VCaP (cell line): ENCODE measurements at regions not wholly inside any gene's neighbourhood (a gene's known extent, or its start where the extent isn't known, plus 50 kb on each side); places are given as distances from the start of the nearest gene placed in this dataset.
"Not testable (repeated sequence)": the region's sequence is repeated elsewhere in the genome, so short reads cannot be mapped to it uniquely, and the experiment has no call there.

ENCODE experiments used
- H3K27ac ChIP-seq: fragments of 450-650 bp; 2 replicates; pipeline ENCODE4 v1.5.1; 2017
- TF ChIP-seq, protein P1 (sequence below): fragments of 450-650 bp; conservative IDR thresholded peaks from 2 replicates; pipeline ENCODE4 v1.5.1; 2017; ENCODE audit warnings: mild to moderate bottlenecking, moderate library complexity

DNA sequence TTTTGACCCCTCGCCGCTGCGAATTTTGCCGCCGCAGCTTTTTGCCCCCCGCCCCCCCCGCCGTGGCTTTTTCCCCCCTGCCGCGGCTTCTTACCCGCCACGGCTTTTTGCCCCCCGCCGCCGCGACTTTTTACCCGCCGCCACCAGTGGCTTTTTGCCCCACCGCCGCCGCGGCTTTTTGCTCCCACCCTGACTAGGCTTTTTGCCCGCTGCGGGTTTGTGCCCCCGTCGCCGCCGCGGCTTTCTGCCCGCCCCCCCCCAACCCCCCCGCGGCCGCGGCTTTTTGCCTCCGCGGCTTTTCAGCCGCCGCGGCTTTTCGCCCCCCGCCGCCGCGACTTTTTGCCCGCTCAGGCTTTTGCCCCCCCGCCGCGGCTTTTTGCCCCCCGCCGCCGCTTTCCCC, 598.1 kb downstream of the GOLGA6L6 start:
- TF ChIP-seq, protein P1, sequence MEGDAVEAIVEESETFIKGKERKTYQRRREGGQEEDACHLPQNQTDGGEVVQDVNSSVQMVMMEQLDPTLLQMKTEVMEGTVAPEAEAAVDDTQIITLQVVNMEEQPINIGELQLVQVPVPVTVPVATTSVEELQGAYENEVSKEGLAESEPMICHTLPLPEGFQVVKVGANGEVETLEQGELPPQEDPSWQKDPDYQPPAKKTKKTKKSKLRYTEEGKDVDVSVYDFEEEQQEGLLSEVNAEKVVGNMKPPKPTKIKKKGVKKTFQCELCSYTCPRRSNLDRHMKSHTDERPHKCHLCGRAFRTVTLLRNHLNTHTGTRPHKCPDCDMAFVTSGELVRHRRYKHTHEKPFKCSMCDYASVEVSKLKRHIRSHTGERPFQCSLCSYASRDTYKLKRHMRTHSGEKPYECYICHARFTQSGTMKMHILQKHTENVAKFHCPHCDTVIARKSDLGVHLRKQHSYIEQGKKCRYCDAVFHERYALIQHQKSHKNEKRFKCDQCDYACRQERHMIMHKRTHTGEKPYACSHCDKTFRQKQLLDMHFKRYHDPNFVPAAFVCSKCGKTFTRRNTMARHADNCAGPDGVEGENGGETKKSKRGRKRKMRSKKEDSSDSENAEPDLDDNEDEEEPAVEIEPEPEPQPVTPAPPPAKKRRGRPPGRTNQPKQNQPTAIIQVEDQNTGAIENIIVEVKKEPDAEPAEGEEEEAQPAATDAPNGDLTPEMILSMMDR = no peak
- H3K27ac ChIP-seq = no peak overlapping the region

DNA sequence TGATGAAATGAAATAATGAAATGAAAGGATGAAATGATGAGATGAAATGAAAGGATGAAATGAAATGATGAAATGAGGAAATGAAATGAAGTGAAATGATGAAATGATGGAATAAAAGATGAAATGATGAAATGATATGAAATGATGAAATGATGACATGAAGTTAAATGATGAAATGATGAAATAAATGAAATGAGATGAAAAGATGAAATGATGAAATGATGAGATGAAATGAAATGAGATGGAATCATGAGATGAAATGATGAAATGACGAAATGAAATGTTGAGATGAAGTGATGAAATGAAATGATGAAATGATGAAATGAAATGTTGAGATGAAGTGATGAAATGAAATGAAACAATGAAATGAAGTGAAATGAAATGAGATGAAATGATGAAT, 638.3 kb downstream of the GOLGA6L6 start:
- not testable (repeated sequence) for H3K27ac ChIP-seq

DNA sequence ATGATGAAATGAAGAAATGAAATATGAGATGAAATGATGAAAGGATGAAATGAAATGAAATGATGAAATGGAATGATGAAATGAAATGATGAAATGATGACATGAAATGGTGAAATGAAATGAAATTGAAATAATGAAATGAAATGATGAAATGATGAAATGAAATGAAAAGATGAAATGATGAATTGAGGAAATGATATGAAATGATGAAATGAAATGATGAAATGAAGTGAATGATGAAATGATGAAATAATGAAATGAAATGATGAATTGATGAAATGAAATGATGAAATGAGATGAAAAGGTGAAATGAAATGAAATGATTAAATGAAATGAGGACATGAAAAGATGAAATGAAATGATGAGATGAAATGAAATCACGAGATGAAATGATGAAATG, 639.2 kb downstream of the GOLGA6L6 start:
- H3K27ac ChIP-seq = not testable (repeated sequence)

DNA sequence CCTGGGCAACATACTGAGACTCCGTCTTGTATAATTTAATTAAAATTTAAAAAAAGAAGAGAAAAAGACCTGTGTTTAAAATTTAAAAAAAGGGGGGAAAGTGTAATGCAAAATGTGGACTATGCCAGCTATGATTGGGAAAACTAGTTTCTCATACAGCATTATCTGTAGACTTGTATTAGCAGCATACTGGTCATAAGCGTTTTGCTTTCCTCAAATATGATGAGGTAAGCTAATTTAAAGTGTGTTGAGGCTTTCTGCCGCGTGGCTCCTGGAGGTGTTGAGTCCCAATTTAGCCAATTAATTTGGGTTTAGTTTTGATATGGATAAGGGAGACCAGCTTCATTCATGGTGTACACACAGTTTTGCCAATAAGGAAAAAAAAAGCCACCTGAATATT, 640.2 kb downstream of the GOLGA6L6 start:
- not testable (repeated sequence) for H3K27ac ChIP-seq

DNA sequence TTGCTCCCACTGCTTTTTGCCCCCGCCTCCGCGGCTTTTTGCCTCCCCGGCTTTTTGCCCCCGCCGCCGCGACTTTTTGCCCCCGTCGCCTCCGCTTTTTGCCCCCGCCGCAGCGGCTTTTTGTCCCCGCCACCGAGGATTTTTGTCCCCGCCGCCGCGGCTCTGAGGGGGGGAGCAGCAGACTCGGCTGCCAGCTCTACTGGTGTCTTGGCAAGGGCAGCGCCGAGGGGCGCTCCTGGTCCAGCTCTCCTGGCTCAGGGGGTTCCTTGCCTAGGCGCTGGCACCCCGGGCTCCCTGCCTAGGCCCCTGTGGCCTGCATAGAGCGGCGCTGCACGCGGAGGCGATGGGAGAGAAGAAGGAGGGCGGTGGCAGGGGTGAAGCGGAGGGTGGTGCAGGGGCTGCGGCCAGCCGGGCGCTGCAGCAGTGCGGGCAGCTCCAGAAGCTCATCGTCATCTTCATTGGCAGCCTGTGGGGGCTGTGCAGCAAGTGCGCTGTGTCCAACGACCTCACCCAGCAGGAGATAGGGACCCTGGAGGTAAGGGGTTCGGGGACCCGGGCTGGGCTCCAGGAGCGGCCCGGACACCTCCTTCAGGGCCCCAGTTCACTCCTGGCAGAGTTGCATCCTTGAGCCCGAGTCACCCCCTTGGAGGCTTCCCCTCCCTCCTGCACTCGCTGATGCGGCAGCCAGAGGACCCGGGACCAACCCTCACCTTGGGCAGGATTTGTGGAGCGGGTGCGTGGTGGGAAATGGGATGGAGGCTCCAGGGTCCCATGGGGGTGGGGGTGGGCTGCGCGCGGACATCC, 642.4 kb downstream of the GOLGA6L6 start:
- no peak overlapping the region for H3K27ac ChIP-seq
- TF ChIP-seq, protein P1 = no peak

DNA sequence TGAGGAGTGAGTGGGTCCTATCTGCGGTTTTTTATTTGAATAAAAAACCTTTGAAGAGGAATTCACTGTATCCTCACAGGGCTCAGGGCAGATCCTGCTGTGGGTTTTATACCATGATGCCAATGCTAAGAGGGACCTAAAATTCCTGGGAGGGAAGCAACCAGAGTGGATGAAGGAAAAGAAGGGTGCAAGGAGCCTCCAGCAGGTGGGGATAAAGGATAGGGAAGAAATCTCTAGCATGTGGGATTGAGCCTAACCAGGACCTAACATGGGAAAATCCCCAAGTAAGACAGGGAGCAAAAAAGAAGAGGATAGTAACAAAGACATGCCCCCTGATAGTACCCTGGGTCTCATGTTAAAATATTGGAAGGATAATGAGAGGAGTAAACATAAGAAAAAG, 652.8 kb downstream of the GOLGA6L6 start:
- not testable (repeated sequence) for H3K27ac ChIP-seq
- TF ChIP-seq, protein P1 = peak; percentile 30

DNA sequence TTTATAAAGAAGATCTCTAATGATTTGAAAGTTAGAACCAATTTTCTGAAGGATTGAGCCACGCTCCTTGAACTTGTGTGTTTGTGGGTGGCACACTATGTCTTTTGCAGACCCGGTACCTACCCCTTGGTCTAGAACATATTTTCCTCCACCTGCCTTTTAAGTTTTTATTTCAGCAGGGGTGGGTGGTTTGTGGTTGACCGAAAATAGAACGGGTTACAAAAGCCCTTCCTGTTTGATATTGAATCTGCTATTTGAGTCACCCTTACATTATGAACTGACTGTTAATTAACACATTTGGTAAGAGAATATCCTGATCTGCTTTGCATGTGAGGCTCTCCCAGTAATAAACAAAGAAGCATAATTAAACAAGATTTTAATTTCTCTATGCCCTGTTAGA, 697.5 kb downstream of the GOLGA6L6 start:
- H3K27ac ChIP-seq = not testable (repeated sequence)
